Mucosa of descending colon (tissue), 3 donors: ENCODE measurements at regions not wholly inside any gene's neighbourhood (a gene's known extent, or its start where the extent isn't known, plus 50 kb on each side); places are given as distances from the start of the nearest gene placed in this dataset.

Experiments
- ATAC-seq: fragments of 200-7000 bp; cut with Tn5 transposase; one replicate; pipeline ENCODE4 v1.9.1; 2020; ENCODE audit warnings: mild to moderate bottlenecking, moderate library complexity
- DNase-seq, 3 donors: peaks; one replicate each; pipeline ENCODE4 v3.0.0-alpha.2; 2020
- H3K36me3 ChIP-seq: fragments of 200-600 bp; one replicate; pipeline ENCODE4 v1.8.0; 2021; ENCODE audit warnings: low read depth, mild to moderate bottlenecking
- H3K4me1 ChIP-seq: fragments of 200-600 bp; one replicate; pipeline ENCODE4 v1.8.0; 2021; ENCODE audit warnings: low read depth, mild to moderate bottlenecking
- H3K4me3 ChIP-seq: fragments of 200-600 bp; one replicate; pipeline ENCODE4 v1.8.0; 2021; ENCODE audit warnings: mild to moderate bottlenecking
- H3K9me3 ChIP-seq: fragments of 200-600 bp; one replicate; pipeline ENCODE4 v1.8.0; 2021; ENCODE audit warnings: mild to moderate bottlenecking
- CTCF ChIP-seq: fragments of 200-600 bp; IDR thresholded peaks from one replicate; pipeline ENCODE4 v1.8.0; 2022; ENCODE audit warnings: antibody characterized with exemption, mild to moderate bottlenecking
- intact Hi-C, 2 donors: fragments of 100-400 bp; cut with DNase I in 1 of 2; cut with micrococcal nuclease in 1 of 2; formaldehyde crosslinking; loops; one replicate each; pipeline versions ENCODE4 v1.11.0 to v1.11.1; 2022; cut with DNase I, micrococcal nuclease
- donor health status: DM: no; HTN: no; CAD: no; lungs with moderate emphysema.
- donor health status: DM: no; HTN: no; CAD: no.
- donor health status: DM: no; HTN: yes; CAD: no.

GRCh38 chrX:39640866-39641265 is 456.9 kb downstream of the BCOR start:
- H3K4me3 ChIP-seq: no peak overlapping the region
- no peak for DNase-seq
- no peaks in the 10 kb centered on the region for H3K36me3 ChIP-seq
- H3K4me1 ChIP-seq: no peaks in the 10 kb centered on the region
- no peaks in the 10 kb centered on the region for H3K9me3 ChIP-seq
- no peak for ATAC-seq
- TF ChIP-seq CTCF: no peak
- intact Hi-C loops: no loop called here

- Histone ChIP-seq H3K4me3 (no peak overlapping the region), H3K9me3 (no peaks in the 10 kb centered on the region), H3K4me1 (no peaks in the 10 kb centered on the region), H3K36me3 (no peaks in the 10 kb centered on the region)
- DNase-seq: no peak
- intact Hi-C loops: no loop called here
- no peak for ATAC-seq
- no peak for TF ChIP-seq CTCF
Measured at GRCh38 chrX:39642071-39642470, 455.7 kb downstream of the BCOR start.

GRCh38 chrX:39643550-39643949 is 454.2 kb downstream of the BCOR start:
- Histone ChIP-seq H3K9me3 (no peaks in the 10 kb centered on the region), H3K36me3 (no peaks in the 10 kb centered on the region), H3K4me1 (no peaks in the 10 kb centered on the region), H3K4me3 (no peak overlapping the region)
- ATAC-seq (no peak), DNase-seq (no peak)
- no peak for TF ChIP-seq CTCF
- intact Hi-C loops: no loop called here

- Histone ChIP-seq H3K36me3 (no peaks in the 10 kb centered on the region), H3K4me3 (no peak overlapping the region), H3K4me1 (no peaks in the 10 kb centered on the region), H3K9me3 (no peaks in the 10 kb centered on the region)
- ATAC-seq (no peak), DNase-seq (peak in 1 of 3 donors; percentile 16)
- no peak for TF ChIP-seq CTCF
- intact Hi-C loops: no loop called here
Measured at GRCh38 chrX:39645178-39645895, 452.4 kb downstream of the BCOR start.

GRCh38 chrX:39648548-39649254 is 449.1 kb downstream of the BCOR start:
- DNase-seq (no peak), ATAC-seq (no peak)
- no peak overlapping the region for H3K4me3 ChIP-seq
- TF ChIP-seq CTCF: no peak
- no peaks in the 10 kb centered on the region for H3K36me3 ChIP-seq
- no peaks in the 10 kb centered on the region for H3K4me1 ChIP-seq
- H3K9me3 ChIP-seq: no peaks in the 10 kb centered on the region
- intact Hi-C loops: no loop called here
